Fibroblast of skin of left biceps (primary cell): ENCODE measurements at regions not wholly inside any gene's neighbourhood (a gene's known extent, or its start where the extent isn't known, plus 50 kb on each side); places are given as distances from the start of the nearest gene placed in this dataset.

ENCODE experiments used
- DNase-seq, 2 experiments: peaks; one replicate each; pipeline ENCODE4 v3.0.0-alpha.2; 2013; ENCODE audit warnings: low read depth in 2 of 2

DNA sequence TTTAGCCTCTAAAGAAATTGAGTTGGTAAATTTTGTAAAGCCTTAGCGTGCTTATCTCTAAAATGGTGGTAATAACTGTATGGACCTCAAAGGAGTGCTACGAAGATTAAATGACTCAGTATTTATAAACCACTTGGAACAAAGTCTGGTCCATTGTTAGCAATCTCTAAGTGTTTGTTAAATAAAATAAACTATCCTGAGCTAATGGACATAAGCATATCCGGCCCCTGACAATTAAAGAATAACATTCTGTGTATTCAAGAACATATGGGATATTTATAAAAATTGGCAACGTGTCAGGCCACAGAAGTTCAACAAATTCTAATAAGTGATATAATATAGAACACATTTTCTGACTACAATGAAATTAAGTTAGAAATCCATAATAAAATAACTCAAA, 71.0 kb downstream of the MYEOV start:
- DNase-seq: peak; percentile 42 to 49

DNA sequence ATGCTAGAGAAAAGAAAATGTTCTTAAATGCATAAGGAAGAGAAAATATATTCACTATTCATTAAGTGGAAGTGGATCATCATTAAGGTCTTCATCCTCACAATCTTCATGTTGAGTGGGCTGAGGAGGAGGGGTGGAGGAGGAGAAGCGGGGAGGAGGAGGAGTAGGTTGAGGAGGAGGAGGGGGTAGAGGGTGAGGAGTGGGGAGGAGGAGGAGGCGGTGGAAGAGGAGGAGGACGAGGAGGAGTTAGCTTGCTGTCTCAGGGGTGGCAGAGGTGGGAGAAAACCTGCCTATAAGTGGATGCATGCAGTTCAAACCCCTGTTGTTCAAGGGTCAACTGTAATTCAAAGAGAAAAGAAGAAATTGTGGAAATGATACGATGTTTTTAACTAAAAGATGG, 71.6 kb downstream of the MYEOV start:
- no peak for DNase-seq

DNA sequence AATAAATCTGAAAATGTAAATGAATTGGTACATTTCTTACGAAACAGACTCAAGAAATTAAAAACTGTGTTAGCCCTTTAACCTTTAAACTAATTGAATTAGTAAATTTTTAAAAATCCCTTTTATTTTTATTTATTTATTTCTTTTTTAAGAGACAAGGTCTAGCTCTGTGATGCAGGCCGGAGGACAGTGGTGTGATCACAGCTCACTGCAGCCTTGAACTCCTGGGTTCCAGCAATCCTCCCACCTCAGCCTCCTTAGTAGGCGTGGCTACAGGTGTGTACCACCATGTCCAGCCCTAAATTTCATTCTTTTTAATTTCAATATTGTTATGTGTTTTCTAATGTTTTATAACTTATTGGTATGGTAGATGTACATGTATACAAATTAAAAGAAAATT, 72.6 kb downstream of the MYEOV start:
- no peak for DNase-seq

DNA sequence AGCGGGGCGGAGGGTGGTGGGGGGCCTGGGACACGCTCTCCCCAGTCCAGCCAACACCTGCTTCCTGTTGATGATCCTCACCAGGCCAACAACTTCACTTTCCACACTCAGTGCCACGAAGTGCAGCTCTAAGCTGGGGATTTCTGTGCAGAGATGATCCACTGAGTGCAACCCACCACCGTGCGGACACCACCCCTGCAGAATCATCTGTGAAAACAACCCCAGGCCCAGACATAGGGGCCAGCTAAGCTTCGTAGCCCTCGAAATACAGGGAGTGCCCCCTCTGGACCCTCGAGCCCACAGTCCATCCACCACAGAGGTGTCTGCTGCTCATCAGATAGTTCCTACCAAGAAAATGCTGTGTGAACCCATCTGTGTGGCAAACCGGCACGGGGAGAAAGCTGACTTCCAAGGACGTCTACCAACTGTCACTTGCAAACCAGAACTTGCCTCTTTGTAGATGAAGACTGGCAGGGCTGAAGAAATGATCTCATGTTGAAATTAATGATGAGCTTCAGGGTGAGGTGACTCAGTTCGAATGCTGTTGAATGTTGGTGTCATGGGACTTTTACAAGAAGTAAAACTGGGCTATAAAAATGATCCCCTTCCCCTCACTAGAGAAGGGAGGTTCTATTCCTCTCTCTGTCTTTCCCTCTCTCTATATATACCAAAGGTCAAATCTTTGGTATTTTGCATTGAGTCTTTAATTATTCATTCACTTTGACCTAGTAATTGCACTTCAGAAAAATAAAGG, 73.4 kb downstream of the MYEOV start:
- no peak for DNase-seq

DNA sequence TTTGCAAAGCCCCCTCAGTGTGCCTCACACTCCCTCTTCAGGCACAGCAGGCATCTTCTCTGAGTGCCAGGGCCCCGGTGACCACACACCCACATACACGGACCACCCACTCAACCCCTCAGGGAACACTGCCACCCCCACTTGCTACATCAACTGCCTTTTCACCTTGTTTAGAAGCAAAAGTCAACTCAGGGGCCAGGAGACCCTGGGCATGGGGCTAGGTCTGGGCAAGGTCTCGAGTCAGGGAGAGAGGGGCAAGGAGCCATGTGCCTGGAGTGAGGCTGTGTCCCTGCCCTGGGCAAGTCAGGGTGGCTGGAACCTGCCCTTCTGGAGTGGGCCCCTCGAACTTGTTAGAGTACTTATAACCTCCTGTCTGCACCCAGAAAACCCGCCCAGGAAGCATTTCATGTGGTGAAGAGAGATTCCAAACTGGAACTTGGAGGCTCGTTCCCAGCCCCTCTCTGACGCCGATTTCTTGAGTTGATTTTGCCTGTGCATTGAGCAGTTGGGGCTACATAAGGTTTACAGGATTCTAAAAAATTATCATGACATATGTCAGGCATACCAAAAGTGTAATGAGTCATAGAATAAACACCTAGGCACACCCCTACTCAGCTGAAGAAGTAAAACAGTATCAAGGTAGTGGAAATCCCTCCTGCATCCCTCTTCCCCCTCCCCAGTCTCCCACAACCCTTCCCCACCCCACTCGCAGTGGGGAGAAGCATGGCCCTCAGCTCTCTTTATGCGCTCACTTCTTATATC, 74.3 kb downstream of the MYEOV start:
- DNase-seq: no peak

DNA sequence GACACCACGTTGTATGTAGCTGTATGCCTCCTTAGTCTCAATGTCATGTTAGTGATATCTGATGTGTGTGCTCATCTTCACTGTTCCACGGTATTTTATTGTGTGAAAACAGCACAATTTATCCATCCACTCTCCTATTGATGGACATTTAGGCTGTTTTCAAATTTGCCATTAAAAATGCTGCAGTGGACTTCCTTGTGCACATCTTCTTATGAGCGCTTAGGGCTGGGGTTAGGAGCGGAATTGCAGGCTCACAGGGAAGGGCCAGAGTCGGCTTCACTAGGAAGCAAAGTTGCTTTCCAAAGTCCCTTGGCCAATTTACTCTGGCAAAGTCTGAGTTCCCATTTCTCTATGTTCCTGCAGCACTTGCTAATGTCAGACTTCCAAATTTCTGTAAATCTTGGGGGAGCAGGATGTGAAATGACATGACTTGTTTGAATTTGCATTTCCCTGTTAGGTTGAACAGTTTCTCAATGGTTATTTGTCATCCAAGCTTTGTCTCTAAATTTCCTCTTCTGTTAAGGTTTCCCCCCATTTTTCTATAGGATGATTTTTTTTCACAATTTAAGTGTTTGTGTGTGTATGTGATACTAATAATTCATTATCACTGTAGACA, 75.4 kb downstream of the MYEOV start:
- no peak for DNase-seq

DNA sequence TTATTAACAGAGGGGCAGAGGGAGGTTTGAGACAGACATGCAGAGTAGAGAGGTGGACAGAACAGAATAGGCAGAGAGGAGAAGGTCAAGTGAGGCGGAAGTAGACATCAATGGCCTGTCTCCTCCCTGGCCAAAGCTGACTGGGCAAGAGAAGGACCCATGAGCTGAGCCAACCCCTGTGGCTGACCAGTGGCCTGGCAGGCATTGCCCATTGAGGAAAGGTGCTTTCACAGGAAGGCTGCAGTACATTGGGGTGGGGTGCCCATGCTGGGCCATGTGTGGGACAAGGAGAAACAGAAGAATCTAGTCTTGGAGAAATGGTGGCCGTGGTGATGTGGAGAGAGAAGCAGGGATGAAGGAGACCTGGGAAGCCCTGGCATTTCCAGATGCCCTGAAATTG, 76.0 kb downstream of the MYEOV start:
- DNase-seq: no peak

DNA sequence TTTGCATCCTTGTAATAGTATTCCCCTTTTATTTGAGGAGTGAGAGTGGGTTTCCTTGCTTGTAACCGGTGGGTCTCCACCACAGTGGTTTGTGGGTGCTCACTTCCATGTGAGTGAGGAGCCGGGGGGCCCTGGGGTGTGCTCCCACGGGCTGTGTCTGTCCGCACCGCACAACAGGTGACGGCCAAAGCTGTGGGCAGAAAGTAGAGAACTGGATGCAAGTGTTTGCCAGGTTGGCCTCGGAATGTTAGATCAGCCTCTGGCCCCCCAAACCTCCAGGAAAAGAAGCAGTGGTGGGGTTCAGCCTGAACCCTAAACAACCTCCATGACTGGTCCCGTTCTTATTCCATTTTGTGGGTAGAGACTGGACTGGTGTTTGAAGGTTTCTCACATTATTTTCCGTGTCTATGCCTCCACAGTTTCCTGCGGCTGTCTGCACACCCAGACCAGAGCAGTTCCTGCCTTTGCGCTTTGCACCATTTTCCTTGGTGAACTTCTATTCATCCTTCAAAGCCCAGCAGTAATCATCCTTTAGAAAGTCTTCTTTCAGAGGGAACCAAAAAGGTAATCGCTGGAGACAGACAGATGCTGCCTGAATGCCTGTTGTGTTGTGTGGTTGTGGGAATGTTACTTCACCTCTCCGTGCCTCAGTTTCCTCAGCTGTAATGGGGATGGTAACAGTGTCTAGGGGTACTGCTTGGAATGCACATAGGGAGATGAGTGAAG, 77.2 kb downstream of the MYEOV start:
- DNase-seq: no peak

DNA sequence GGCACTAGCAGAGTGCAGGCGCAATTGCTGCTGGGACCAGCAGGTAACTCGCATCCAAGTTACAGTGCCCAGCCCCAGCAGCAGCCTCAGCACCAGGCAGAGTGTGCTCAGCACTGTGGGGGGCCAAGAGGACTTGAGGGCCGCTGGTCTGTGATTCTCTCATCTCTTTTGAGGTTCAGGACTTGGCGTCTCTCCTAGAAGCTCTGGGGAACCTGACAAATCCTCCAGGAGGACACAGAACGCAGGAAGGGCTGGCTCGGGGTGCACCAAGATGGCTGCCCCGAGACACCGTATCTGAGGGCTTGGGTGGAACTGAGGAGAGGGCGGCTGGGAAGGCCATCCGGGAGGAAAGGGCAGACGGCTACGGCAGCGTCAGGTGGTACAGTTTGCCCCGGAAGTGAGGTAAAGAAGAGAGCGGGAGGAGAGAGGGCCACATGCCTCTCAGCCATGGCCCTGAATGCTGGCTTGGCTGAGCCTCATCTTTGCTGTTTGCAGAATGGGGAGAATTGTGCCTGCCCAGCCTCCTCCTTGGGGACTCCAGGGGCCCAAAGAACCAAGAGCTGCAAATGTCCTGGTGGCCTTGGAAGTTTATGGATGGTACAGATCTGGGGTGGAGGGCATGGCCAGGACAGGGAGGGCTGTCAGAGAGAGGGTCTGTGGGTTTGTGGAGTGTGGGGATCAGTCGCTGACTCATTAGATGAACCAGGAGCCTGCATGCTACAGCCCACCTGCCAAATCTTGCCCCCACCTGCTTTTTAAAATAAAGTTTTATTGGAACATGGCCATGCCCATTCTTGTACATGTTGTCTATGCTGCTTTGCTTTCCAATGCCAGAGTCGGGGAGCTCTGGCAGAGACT, 78.0 kb downstream of the MYEOV start:
- no peak for DNase-seq

DNA sequence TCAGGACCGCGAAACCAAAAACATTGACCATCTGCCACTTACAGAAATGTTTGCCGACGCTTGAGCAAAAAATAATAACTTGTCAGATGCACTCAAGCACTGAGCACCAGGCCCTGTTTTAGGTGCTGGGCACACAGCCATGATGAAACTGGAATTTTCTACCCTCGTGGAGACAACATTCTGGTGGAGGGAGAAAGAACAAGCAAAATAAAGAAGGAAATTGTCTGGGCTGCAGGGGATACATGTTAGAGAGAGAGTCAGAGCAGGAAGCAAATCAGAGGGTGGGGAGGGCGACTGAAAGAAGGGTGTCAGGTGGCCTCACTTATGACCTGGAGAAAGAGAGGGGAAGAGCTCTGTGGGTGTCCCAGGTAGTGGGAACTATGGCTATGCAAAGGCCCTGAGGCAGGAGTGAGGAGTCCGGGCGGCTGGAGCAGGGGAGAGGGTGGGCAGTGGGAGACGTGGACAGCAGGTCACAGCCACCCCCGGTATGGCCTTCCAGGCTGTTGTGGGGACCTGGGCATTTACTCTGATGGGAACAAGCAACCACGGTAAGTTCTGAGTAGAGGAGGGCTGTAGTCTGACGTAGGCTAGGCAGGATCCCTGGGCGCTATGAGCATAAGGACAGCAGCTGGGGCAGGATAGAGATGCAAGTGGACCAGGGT, 78.8 kb downstream of the MYEOV start:
- DNase-seq: no peak

DNA sequence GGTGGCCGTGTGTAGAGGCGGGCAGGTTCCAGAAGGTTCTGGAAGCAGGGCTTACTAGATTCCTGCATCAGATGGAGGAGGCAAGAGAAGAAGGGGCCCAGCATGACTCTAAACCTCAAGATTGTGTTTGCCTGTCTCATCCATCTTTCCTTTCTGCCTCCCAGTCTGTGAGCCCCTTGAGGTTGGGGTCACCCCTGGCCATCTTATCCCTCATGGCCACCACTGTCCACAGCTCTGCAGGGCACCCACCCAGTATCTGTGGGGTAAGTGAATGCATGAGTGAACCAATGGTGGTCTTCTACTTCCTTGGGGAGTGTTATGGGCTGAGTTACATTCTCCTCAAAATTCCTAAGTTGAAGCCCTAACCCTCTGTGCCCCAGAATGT, 79.3 kb downstream of the MYEOV start:
- no peak for DNase-seq

DNA sequence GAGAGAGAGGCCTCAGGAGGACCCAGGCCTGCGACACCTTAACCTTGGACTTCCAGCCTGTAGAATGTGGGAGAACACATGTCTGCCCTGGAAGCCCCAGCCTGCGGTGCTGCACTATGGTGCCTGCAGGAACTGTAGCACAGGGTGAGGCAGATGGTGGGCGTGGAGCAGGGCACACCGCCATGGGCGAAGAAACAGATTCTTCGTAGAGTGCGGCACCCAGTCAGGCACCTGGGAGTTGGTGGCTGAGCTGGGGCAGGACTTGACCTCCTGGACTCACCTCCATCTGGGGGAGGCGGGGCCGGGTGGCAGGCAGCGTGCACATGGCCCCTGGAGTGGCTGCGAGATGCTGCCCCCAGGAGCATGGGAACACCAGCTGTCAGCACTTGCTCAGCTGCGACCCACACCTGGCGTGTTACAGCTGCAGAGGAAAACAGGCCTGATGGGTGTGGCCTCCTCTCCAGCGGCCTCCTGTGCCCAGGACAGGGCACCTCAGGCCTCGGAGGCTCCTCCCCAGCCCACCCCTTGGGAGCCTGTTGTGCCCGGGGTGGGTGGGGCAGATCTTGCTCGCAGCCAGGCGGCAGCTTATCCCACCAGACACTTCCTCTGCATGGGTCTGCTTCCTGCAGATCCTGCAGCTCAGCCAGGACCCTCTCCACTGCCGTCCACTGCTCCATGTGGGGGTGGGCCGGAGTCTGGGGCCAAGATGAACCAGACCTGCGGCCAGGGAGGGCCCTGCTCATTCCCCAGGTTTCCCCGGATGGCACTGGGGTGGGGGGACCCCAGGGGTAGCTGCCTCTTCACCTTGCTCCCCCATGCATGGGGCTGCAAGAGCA, 80.4 kb downstream of the MYEOV start:
- DNase-seq: no peak

DNA sequence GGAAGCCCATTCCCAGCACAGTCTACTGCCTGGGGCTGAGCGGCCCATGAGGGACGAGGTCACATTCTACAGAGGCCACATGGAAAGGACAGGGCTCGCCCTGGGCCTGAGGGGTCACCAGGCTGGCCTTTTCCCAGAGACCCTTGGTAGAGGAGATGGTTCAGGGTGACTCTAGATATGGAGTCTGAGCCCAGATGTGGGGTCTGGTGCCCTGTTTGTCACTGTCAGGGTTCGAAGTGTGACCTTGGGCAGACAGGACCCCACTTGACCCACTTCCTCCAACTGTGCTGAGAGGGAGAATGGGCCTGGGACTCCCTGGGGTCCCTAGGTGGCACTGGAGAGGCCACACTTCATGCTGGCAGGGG, 81.0 kb downstream of the MYEOV start:
- no peak for DNase-seq

DNA sequence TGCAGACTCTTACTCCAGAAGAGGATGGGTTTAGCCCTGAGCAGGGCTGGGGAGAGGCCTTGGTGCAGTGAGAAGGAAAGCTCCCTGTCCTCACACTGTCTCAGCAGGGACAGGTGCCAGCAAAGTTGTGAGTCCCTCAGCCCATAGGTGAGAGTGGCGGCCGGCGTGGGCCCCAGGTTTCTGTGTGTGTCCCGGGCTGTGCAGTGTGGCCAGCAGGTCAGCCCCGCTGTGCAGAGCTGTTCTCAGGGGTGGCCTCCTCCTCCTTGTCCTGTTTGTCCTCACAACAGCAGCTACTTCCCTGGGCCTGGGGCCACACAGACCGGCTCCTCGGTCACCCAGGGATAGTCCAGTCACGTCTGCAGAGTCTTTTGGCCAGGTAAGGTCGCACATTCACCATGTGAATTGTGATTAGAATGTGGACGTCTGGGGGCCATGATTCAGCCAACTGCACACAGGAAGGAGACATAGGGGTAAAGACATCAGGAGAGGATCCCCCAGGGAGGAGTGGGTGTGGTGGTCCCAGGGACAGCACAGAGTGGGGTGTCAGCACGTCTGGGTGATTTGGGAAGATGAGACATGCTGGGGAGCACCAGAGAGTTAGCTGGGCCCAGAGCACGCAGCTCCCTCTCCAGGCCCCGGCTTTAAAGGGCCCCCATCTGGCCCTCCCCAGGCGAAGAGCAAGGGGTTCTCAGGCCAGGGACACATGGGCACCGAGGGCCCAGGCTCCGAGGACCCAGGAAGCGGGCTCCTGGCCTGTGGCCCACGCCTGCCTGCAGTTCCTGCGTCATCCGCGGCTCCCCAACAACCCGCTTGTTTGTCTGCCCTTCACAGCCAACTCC, 81.6 kb downstream of the MYEOV start:
- DNase-seq: no peak

DNA sequence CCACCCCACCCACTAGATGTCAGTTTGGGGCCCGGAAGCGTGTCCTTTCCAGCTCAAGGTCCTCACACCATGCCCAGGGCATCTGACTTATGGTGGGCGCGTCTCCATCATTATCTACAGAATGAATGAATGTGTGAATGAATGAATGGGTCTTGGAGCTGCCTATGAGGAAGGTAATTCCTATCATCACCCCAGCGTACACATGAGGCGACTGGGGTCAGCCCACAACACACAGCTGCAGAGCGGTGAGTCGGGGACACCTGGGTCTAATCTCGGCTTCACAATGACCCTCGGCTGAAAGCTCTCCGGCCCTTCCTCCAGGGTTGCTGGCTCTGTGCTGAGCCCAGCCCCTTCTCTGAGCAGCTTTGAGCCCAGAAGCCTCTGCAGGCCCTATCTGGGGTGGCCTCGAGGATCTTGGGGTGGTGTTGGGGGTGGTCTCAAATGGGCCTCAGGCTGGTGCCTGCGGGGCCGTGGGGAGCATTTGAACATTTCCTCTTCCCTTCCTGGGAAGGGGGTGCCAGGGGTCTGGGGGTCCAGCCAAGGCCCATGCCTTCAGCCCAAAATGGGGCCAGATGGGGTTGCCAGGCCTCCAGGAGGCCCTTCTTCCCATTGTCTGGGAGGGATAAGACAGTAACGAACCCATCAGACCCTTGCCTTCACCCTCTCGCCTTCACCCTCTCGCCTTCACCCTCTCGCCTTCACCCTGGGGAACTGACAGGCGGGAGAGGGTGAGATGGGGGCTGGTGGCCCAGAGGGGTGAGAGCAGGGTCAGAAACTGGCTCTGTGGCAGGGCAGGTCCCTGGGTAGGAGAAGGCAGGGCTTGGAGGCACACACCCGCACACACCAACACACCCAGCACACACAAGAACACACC, 82.4 kb downstream of the MYEOV start:
- no peak for DNase-seq

DNA sequence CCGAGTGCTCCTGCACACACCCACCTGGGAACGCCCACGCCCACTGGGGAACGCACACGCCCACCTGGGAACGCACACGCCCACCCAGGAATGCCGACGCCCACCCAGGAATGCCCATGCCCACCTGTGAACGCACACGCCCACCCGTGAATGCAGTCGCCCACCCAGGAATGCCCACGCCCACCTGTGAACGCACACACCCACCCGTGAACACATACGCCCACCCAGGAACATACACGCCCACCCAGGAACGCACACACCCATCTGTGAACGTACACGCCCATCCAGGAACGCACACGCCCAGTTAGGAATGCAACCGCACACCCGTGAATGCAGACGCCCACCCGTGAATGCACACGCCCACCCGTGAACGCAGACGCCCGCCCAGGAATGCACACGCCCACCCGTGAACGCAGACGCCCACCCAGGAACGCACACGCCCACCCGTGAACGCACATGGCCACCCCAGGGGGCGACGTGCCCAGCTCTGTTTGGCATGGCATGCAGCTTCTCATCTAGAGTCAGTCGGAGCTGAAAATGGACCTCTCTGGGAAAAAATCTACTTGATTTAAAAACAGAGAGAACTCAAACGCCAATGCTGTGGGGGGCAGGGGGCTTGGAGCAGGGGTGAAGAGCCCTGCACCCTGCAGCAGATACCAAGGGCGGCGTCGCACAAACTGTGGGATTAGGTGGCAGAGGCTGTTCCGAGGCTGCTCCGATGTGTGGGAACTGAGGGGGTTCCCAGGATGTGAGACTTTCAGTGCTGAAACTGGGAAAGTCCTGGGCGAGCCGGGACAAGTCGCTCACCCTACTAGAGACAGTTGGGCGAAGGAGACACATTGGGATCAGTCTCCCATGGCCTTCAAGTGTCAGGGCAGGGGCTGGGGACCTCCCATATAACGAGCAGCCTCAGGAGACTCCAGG, 83.3 kb downstream of the MYEOV start:
- no peak for DNase-seq

DNA sequence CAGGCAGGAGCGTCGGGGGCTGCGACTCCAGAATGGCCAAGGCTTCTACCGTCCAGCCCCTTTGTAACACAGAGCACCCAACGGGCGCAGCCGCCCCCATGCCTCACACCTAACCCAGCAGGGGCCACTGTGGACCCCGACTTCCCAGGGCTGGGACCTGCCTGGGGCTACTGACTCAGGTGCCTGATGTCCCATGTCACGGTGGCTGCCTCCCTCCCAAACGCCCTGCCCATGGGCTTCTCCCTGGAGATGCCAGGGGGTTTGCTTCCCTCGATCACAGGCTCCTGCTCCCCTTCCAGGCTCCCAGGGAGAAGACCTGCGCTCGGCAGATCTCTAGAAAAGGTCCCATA, 84.0 kb downstream of the MYEOV start:
- DNase-seq: no peak
